GM12878 (cell line): ENCODE measurements at regions not wholly inside any gene's neighbourhood (a gene's known extent, or its start where the extent isn't known, plus 50 kb on each side); places are given as distances from the start of the nearest gene placed in this dataset.

Experiments
- ATF3 ChIP-seq: IDR thresholded peaks from 2 replicates; pipeline ENCODE4 v1.6.1; 2011; ENCODE audit warnings: low read depth, mild to moderate bottlenecking, low read length, moderate library complexity, borderline replicate concordance; ENCODE audit errors: extremely low read depth
- BRCA1 ChIP-seq: IDR thresholded peaks from 2 replicates; pipeline ENCODE4 v1.6.1; 2011; ENCODE audit warnings: low read depth, low read length, improper control_type of control experiment
- CHD4 ChIP-seq: fragments of 200-600 bp; sonication (generic); IDR thresholded peaks from 2 replicates; pipeline ENCODE4 v1.6.1; 2016; ENCODE audit warnings: mild to moderate bottlenecking
- EP300 ChIP-seq, 2 experiments: fragments of 150-350 bp in 1 of 2; IDR thresholded peaks; 2 replicates each; pipeline ENCODE4 v1.6.1; 2011 to 2012; ENCODE audit warnings: low read depth in 2 of 2, low read length in 2 of 2, borderline replicate concordance in 1 of 2, improper control_type of control experiment in 1 of 2, inconsistent platforms in 1 of 2; ENCODE audit not compliant: control insufficient read depth in 1 of 2
- POLR2A ChIP-seq: IDR thresholded peaks from 2 replicates; pipeline ENCODE4 v1.6.1; 2011; ENCODE audit warnings: low read depth, mild to moderate bottlenecking, low read length
- POLR2AphosphoS5 ChIP-seq: IDR thresholded peaks from 2 replicates; pipeline ENCODE4 v1.6.1; 2011; ENCODE audit warnings: mild to moderate bottlenecking, low read length, inconsistent platforms
- TAF1 ChIP-seq: IDR thresholded peaks from 2 replicates; pipeline ENCODE4 v1.6.1; 2011; ENCODE audit warnings: mild to moderate bottlenecking, low read depth, low read length, borderline replicate concordance
- WRNIP1 ChIP-seq: IDR thresholded peaks from 2 replicates; pipeline ENCODE4 v1.6.1; 2011; ENCODE audit warnings: low read depth, low read length, improper control_type of control experiment, borderline replicate concordance
- TF ChIP-seq, protein P1 (sequence below): fragments of 450-650 bp; IDR thresholded peaks from 2 replicates; pipeline ENCODE4 v1.6.1; 2016; ENCODE audit warnings: mild to moderate bottlenecking
- TF ChIP-seq, protein P2 (sequence below), 3 experiments: IDR thresholded peaks in 2 of 3; conservative IDR thresholded peaks in 1 of 3; 2 replicates each; pipeline ENCODE4 v1.5.1; 2011; ENCODE audit warnings: low read depth in 3 of 3, low read length in 3 of 3, mild to moderate bottlenecking in 3 of 3, control low read depth in 2 of 3, moderate library complexity in 2 of 3, inconsistent platforms in 1 of 3, mixed read lengths in 1 of 3; ENCODE audit not compliant: control insufficient read depth in 2 of 3, insufficient read depth in 1 of 3; ENCODE audit errors: extremely low read depth in 1 of 3
- TF ChIP-seq, protein P3 (sequence below): fragments of 450-650 bp; IDR thresholded peaks from 2 replicates; pipeline ENCODE4 v1.6.1; 2016; ENCODE audit warnings: mild to moderate bottlenecking

DNA sequence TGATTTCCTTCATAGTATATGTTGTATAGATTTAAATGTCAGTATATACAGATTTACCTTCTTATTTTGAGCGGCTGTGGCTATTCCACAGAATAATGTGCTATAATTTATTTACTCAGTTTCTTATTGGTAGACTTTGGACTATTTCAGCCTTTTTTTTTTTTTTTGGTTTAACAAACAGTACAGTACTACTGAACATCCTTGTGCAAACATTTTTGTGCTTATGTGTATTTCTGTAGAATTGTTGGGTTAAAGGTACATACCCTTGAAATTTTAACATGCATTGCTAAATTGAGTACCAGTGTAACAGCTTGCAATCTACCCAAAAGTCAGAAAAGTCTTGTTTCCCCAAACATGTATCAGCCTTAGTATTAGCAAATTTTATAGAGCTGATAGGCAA is 68.8 kb downstream of the HHEX start:
- TF ChIP-seq EP300 (IDR thresholded peaks at IDR 0.05; ENCODE audit: borderline replicate concordance in 1 of 2, control insufficient read depth in 1 of 2, low read depth in 2 of 2, low read length in 2 of 2) (no peak), TAF1 (no peak), CHD4 (no peak), BRCA1 (no peak), POLR2AphosphoS5 (no peak), ATF3 (no peak), POLR2A (no peak), WRNIP1 (no peak)
- TF ChIP-seq, protein P1, sequence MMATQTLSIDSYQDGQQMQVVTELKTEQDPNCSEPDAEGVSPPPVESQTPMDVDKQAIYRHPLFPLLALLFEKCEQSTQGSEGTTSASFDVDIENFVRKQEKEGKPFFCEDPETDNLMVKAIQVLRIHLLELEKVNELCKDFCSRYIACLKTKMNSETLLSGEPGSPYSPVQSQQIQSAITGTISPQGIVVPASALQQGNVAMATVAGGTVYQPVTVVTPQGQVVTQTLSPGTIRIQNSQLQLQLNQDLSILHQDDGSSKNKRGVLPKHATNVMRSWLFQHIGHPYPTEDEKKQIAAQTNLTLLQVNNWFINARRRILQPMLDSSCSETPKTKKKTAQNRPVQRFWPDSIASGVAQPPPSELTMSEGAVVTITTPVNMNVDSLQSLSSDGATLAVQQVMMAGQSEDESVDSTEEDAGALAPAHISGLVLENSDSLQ: no peak
- TF ChIP-seq, protein P2, sequence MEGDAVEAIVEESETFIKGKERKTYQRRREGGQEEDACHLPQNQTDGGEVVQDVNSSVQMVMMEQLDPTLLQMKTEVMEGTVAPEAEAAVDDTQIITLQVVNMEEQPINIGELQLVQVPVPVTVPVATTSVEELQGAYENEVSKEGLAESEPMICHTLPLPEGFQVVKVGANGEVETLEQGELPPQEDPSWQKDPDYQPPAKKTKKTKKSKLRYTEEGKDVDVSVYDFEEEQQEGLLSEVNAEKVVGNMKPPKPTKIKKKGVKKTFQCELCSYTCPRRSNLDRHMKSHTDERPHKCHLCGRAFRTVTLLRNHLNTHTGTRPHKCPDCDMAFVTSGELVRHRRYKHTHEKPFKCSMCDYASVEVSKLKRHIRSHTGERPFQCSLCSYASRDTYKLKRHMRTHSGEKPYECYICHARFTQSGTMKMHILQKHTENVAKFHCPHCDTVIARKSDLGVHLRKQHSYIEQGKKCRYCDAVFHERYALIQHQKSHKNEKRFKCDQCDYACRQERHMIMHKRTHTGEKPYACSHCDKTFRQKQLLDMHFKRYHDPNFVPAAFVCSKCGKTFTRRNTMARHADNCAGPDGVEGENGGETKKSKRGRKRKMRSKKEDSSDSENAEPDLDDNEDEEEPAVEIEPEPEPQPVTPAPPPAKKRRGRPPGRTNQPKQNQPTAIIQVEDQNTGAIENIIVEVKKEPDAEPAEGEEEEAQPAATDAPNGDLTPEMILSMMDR (IDR thresholded peaks at IDR 0.05 in 2 of 3, conservative IDR thresholded peaks at IDR 0.05 in 1 of 3; ENCODE audit: control insufficient read depth in 2 of 3, extremely low read depth in 1 of 3, insufficient read depth in 1 of 3, low read depth in 3 of 3, low read length in 3 of 3): no peak
- TF ChIP-seq, protein P3, sequence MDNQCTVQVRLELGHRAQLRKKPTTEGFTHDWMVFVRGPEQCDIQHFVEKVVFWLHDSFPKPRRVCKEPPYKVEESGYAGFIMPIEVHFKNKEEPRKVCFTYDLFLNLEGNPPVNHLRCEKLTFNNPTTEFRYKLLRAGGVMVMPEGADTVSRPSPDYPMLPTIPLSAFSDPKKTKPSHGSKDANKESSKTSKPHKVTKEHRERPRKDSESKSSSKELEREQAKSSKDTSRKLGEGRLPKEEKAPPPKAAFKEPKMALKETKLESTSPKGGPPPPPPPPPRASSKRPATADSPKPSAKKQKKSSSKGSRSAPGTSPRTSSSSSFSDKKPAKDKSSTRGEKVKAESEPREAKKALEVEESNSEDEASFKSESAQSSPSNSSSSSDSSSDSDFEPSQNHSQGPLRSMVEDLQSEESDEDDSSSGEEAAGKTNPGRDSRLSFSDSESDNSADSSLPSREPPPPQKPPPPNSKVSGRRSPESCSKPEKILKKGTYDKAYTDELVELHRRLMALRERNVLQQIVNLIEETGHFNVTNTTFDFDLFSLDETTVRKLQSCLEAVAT: no peak
